Liver (tissue), 8 donors: ENCODE measurements at regions not wholly inside any gene's neighbourhood (a gene's known extent, or its start where the extent isn't known, plus 50 kb on each side); places are given as distances from the start of the nearest gene placed in this dataset.

ENCODE experiments used
- DNase-seq: peaks from one replicate; pipeline ENCODE4 v3.0.0-alpha.2; 2017; ENCODE audit warnings: low spot score
- H3K27ac ChIP-seq, 2 donors: one replicate each; pipeline ENCODE4 v1.7.0; 2013; ENCODE audit warnings: inconsistent platforms in 2 of 2, low read length in 2 of 2, control low read depth in 1 of 2, low read depth in 1 of 2, mild to moderate bottlenecking in 1 of 2
- H3K27me3 ChIP-seq, 4 donors: one replicate each; pipeline versions ENCODE4 v1.6.1 to v1.7.0; 2013; ENCODE audit warnings: low read length in 3 of 4, inconsistent platforms in 1 of 4, mild to moderate bottlenecking in 1 of 4, moderate library complexity in 1 of 4; ENCODE audit not compliant: control insufficient read depth in 4 of 4, insufficient read depth in 4 of 4
- H3K36me3 ChIP-seq, 4 donors: one replicate each; pipeline versions ENCODE4 v1.6.1 to v1.7.0; 2013; ENCODE audit warnings: low read length in 3 of 4, mild to moderate bottlenecking in 3 of 4, low read depth in 1 of 4, moderate library complexity in 1 of 4; ENCODE audit not compliant: control insufficient read depth in 4 of 4, insufficient read depth in 3 of 4
- H3K4me1 ChIP-seq, 4 donors: one replicate each; pipeline versions ENCODE4 v1.6.1 to v1.7.0; 2013; ENCODE audit warnings: low read length in 3 of 4, mild to moderate bottlenecking in 3 of 4, moderate library complexity in 1 of 4; ENCODE audit not compliant: control insufficient read depth in 4 of 4, insufficient read depth in 4 of 4
- H3K4me3 ChIP-seq, 3 donors: one replicate each; pipeline versions ENCODE4 v1.6.1 to v1.7.0; 2013; ENCODE audit warnings: low read length in 3 of 3, control low read depth in 1 of 3, low read depth in 1 of 3, mild to moderate bottlenecking in 1 of 3
- H3K9ac ChIP-seq, 2 donors: one replicate each; pipeline ENCODE4 v1.7.0; 2013; ENCODE audit warnings: low read length in 2 of 2, mild to moderate bottlenecking in 2 of 2, moderate library complexity in 2 of 2, control low read depth in 1 of 2, low read depth in 1 of 2
- H3K9me3 ChIP-seq, 4 donors: one replicate each; pipeline versions ENCODE4 v1.6.1 to v1.7.0; 2013; ENCODE audit warnings: low read length in 3 of 4; ENCODE audit not compliant: control insufficient read depth in 4 of 4
- ATF3 ChIP-seq: IDR thresholded peaks from 2 replicates; pipeline ENCODE4 v1.6.1; 2016; ENCODE audit warnings: antibody characterized with exemption
- FOXA1 ChIP-seq: IDR thresholded peaks from 2 replicates; pipeline ENCODE4 v1.6.1; 2016; ENCODE audit warnings: antibody characterized with exemption
- GABPA ChIP-seq, 2 donors: IDR thresholded peaks in 1 of 2; conservative IDR thresholded peaks in 1 of 2; 2 replicates each; pipeline ENCODE4 v1.6.1; 2016; ENCODE audit warnings: antibody characterized with exemption in 2 of 2, mild to moderate bottlenecking in 1 of 2, moderate library complexity in 1 of 2
- HNF4A ChIP-seq, 2 donors: conservative IDR thresholded peaks; 2 replicates each; pipeline ENCODE4 v1.6.1; 2016; ENCODE audit warnings: antibody characterized with exemption in 2 of 2, mild to moderate bottlenecking in 2 of 2
- JUND ChIP-seq, 2 donors: IDR thresholded peaks; 2 replicates each; pipeline ENCODE4 v1.6.1; 2016; ENCODE audit warnings: antibody characterized with exemption in 2 of 2
- MAX ChIP-seq: IDR thresholded peaks from 2 replicates; pipeline ENCODE4 v1.6.1; 2016; ENCODE audit warnings: antibody characterized with exemption
- NR2F2 ChIP-seq: IDR thresholded peaks from 2 replicates; pipeline ENCODE4 v1.6.1; 2016; ENCODE audit warnings: antibody characterized with exemption
- RAD21 ChIP-seq, 2 donors: IDR thresholded peaks; 2 replicates each; pipeline ENCODE4 v1.6.1; 2016; ENCODE audit warnings: antibody characterized with exemption in 2 of 2, mild to moderate bottlenecking in 2 of 2
- REST ChIP-seq: IDR thresholded peaks from 2 replicates; pipeline ENCODE4 v1.6.1; 2016; ENCODE audit warnings: antibody characterized with exemption, mild to moderate bottlenecking
- RXRA ChIP-seq, 2 donors: IDR thresholded peaks; 2 replicates each; pipeline ENCODE4 v1.6.1; 2017 to 2018; ENCODE audit warnings: antibody characterized with exemption in 2 of 2, mild to moderate bottlenecking in 1 of 2
- SP1 ChIP-seq: IDR thresholded peaks from 2 replicates; pipeline ENCODE4 v1.6.1; 2018; ENCODE audit warnings: antibody characterized with exemption, mild to moderate bottlenecking
- WGBS: extraction: QIAGEN DNeasy Blood & Tissue Kit; methylation state at CpG from one replicate; pipeline ENCODE4 v1.1.7; 2013; 5-methylcytosine and 5-hydroxymethylcytosine counted together
- TF ChIP-seq, protein P1 (sequence below): fragments of 150-350 bp; IDR thresholded peaks from 2 replicates; pipeline ENCODE4 v1.5.1; 2017; ENCODE audit warnings: improper control_type of control experiment, low read depth, low read length; ENCODE audit not compliant: missing input control
- TF ChIP-seq, protein P2 (sequence below): IDR thresholded peaks from 2 replicates; pipeline ENCODE4 v1.6.1; 2016; ENCODE audit warnings: antibody characterized with exemption
- donor health status: healthy.
- donor health status: healthy.
- donor health status: healthy.
- donor health status: healthy.
- donor health status: healthy.

DNA sequence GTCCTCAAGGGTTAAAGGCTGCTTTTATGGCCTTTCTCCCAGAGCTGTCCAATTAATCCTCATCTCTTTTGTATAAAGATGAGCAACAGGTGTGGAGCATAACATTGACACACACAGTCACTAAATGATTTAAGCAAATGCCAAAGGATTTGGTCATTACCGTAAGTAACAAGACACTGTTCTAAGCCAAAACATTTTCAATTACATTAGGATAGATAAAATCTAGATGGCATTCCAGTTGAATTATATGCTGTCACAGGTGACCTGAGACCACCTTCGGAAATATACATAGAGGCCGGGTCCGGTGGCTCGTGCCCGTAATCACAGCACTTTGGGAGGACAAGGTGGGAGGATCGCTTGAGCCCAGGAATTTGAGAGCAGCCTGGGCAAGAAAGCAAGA is 105.3 kb upstream of the UBE3A start:
- Histone ChIP-seq H3K27me3 (no peaks in the 10 kb centered on the region), H3K9me3 (no peaks in the 10 kb centered on the region), H3K27ac (no peak overlapping the region), H3K4me1 (peaks cover 0 to 10% (median 5%) of the 10 kb centered on the region in 4 donors), H3K9ac (no peak overlapping the region), H3K4me3 (no peak overlapping the region), H3K36me3 (no peaks in the 10 kb centered on the region)
- TF ChIP-seq GABPA (IDR thresholded peaks at IDR 0.05 in 1 of 2, conservative IDR thresholded peaks at IDR 0.05 in 1 of 2) (no peak), JUND (IDR thresholded peaks at IDR 0.05) (no peak), ATF3 (no peak), REST (no peak), FOXA1 (no peak)
- 97% methylated on average over 7 of the region's 7 CpGs for WGBS
- no peak for DNase-seq

GRCh38 chr15:25543196-25543595 is 104.4 kb upstream of the UBE3A start:
- no peaks in the 10 kb centered on the region for H3K36me3 ChIP-seq
- no peak for TF ChIP-seq SP1
- TF ChIP-seq RAD21 (IDR thresholded peaks at IDR 0.05): peak; percentile 12 to 26
- TF ChIP-seq HNF4A (conservative IDR thresholded peaks at IDR 0.05): no peak
- no peak for DNase-seq
- H3K9ac ChIP-seq: no peak overlapping the region
- 78% methylated on average over 1 of the region's 1 CpG for WGBS
- no peaks in the 10 kb centered on the region for H3K9me3 ChIP-seq
- no peak overlapping the region for H3K27ac ChIP-seq
- no peaks in the 10 kb centered on the region for H3K27me3 ChIP-seq
- no peak overlapping the region for H3K4me3 ChIP-seq
- peaks cover 0 to 10% (median 5%) of the 10 kb centered on the region in 4 donors for H3K4me1 ChIP-seq

DNA sequence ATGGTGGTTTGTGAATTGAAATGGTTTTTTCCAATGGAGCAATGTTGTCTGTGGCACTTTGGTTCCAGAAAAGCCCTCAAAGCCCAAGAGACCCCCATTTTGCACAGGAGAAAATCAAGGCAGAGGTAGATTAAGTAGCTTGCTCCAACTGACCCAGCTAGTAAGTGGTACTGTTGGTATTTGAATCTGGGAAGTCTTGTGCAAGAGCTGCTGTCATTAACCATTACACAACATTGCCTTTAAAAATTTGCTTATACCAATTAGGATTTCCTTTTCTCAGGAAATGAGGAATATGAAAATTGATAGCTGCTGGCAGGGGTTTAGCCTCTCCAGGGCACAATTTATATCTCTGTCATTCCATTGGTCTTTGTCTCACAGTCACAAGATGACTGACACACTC is 102.4 kb upstream of the UBE3A start:
- TF ChIP-seq REST (no peak), JUND (IDR thresholded peaks at IDR 0.05) (no peak), NR2F2 (no peak), MAX (no peak), RAD21 (IDR thresholded peaks at IDR 0.05) (no peak), ATF3 (no peak), RXRA (IDR thresholded peaks at IDR 0.05) (no peak), FOXA1 (no peak)
- TF ChIP-seq, protein P1, sequence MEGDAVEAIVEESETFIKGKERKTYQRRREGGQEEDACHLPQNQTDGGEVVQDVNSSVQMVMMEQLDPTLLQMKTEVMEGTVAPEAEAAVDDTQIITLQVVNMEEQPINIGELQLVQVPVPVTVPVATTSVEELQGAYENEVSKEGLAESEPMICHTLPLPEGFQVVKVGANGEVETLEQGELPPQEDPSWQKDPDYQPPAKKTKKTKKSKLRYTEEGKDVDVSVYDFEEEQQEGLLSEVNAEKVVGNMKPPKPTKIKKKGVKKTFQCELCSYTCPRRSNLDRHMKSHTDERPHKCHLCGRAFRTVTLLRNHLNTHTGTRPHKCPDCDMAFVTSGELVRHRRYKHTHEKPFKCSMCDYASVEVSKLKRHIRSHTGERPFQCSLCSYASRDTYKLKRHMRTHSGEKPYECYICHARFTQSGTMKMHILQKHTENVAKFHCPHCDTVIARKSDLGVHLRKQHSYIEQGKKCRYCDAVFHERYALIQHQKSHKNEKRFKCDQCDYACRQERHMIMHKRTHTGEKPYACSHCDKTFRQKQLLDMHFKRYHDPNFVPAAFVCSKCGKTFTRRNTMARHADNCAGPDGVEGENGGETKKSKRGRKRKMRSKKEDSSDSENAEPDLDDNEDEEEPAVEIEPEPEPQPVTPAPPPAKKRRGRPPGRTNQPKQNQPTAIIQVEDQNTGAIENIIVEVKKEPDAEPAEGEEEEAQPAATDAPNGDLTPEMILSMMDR: no peak
- TF ChIP-seq, protein P2, sequence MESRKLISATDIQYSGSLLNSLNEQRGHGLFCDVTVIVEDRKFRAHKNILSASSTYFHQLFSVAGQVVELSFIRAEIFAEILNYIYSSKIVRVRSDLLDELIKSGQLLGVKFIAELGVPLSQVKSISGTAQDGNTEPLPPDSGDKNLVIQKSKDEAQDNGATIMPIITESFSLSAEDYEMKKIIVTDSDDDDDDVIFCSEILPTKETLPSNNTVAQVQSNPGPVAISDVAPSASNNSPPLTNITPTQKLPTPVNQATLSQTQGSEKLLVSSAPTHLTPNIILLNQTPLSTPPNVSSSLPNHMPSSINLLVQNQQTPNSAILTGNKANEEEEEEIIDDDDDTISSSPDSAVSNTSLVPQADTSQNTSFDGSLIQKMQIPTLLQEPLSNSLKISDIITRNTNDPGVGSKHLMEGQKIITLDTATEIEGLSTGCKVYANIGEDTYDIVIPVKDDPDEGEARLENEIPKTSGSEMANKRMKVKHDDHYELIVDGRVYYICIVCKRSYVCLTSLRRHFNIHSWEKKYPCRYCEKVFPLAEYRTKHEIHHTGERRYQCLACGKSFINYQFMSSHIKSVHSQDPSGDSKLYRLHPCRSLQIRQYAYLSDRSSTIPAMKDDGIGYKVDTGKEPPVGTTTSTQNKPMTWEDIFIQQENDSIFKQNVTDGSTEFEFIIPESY: no peak
- Histone ChIP-seq H3K9ac (no peak overlapping the region), H3K27ac (no peak overlapping the region), H3K27me3 (no peaks in the 10 kb centered on the region), H3K4me3 (no peak overlapping the region), H3K4me1 (peaks cover 0 to 10% (median 5%) of the 10 kb centered on the region in 4 donors), H3K9me3 (no peaks in the 10 kb centered on the region), H3K36me3 (no peaks in the 10 kb centered on the region)
- DNase-seq: no peak
